ENCODE measurements at regions not wholly inside any gene's neighbourhood (a gene's known extent, or its start where the extent isn't known, plus 50 kb on each side); places are given as distances from the start of the nearest gene placed in this dataset.

DNA sequence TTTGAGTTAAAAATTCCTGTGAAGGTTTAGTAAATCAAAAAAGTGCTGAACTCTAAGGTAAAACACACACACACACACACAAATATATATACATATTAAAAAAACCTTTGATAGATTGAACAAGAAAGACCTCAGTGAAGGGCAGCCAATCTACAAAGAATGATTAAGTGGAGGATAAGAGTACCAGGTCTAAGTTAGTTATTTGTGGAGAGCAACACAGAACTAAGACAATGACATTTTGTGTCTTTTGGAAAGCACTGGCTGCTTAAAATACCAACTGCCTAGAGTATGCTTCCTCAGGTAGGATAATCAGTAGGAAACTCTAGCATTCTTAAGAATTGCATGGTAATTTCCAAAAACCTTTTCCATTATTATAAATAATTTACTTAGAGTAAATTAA lies 481.4 kb upstream of the SYT4 start:
- TF ChIP-seq, protein P1, sequence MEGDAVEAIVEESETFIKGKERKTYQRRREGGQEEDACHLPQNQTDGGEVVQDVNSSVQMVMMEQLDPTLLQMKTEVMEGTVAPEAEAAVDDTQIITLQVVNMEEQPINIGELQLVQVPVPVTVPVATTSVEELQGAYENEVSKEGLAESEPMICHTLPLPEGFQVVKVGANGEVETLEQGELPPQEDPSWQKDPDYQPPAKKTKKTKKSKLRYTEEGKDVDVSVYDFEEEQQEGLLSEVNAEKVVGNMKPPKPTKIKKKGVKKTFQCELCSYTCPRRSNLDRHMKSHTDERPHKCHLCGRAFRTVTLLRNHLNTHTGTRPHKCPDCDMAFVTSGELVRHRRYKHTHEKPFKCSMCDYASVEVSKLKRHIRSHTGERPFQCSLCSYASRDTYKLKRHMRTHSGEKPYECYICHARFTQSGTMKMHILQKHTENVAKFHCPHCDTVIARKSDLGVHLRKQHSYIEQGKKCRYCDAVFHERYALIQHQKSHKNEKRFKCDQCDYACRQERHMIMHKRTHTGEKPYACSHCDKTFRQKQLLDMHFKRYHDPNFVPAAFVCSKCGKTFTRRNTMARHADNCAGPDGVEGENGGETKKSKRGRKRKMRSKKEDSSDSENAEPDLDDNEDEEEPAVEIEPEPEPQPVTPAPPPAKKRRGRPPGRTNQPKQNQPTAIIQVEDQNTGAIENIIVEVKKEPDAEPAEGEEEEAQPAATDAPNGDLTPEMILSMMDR (IDR thresholded peaks at IDR 0.05; ENCODE audit: insufficient read depth, missing control alignments): no peak
- FAIRE-seq (no peak), DNase-seq (ENCODE audit: insufficient read length, low spot score) (no peak)

DNA sequence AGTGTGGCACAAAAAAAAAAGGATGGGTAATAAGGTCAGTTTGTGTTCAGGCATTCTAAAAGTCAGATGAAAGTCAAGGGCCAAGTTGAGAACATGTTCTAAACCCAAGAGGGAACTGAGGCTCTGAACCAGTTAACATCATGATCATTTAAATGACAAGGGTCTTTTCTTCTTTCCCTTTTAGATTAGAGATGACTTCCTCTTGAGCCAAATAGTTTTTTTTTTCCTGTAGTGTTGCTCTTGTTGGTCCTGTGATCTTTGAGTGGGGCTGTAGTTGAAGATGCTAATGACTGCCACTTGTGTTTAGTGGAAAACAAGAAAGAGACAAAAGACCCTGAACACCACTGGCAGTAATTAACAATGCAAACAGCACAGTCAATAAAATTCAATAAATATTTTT lies 482.7 kb upstream of the SYT4 start:
- FAIRE-seq (no peak), DNase-seq (ENCODE audit: insufficient read length, low spot score) (no peak)
- TF ChIP-seq, protein P1 (IDR thresholded peaks at IDR 0.05; ENCODE audit: insufficient read depth, missing control alignments): no peak

DNA sequence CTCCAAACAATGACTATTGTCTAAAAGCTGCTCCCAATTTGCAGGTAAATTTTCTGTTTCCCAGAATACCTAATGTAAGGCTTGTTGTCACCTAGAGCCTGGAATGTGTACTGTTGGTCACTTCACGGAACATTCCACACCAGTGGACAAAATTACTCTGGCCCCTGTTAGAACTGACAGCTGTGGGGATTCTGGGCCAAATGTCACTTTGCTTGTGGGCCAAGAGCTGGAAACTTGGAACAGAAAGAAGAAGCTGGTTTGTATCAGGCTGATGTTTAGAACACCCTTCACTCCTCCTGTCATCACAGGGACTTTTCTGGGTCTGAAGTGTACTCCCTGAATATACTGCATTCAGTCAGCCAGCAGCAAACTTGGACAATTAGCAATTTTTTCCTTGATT lies 495.6 kb upstream of the SYT4 start:
- no peak for FAIRE-seq
- TF ChIP-seq, protein P1 (IDR thresholded peaks at IDR 0.05; ENCODE audit: insufficient read depth, missing control alignments): no peak
- no peak for DNase-seq (ENCODE audit: insufficient read length, low spot score)

DNA sequence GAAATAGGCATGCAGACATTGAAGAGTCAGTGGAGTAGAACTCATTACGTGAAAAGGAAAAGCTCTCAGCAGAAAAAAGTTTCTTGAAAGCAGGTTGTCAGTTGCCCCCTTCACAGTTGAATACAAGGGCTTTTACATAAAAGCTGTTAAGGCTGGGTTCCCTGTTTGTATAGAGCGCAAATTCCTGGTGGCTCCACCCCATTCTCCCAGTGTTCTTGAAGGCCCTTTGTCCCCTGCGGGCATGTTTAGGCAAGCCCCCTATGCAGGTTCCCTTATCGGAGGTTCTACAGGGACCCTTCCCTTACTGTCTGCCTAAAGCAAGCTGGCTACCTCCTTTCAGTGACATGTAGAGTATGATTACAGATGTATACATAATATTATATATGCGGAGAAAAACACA lies 497.2 kb upstream of the SYT4 start:
- TF ChIP-seq, protein P1 (IDR thresholded peaks at IDR 0.05; ENCODE audit: insufficient read depth, missing control alignments): no peak
- no peak for DNase-seq (ENCODE audit: insufficient read length, low spot score)
- FAIRE-seq: no peak

DNA sequence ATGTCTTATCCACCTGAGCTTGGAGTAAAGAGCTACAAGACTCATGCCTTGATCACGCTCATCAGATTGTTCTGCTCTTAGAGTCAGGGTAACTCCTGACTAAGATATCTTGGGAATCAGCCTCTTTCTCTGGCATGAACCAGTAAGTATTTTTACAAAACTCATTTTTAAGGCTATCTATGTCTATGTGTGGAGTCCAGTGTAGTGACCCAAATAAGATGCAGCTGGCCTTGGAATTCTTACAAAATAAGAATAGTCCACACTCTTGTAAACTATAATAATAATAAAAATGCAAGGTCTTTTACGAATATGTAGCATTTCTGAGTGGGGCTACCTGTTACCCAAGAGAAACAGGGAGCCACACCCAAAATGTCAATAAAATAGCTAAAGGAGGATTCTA lies 498.3 kb upstream of the SYT4 start:
- FAIRE-seq: no peak
- TF ChIP-seq, protein P1 (IDR thresholded peaks at IDR 0.05; ENCODE audit: insufficient read depth, missing control alignments): no peak

DNA sequence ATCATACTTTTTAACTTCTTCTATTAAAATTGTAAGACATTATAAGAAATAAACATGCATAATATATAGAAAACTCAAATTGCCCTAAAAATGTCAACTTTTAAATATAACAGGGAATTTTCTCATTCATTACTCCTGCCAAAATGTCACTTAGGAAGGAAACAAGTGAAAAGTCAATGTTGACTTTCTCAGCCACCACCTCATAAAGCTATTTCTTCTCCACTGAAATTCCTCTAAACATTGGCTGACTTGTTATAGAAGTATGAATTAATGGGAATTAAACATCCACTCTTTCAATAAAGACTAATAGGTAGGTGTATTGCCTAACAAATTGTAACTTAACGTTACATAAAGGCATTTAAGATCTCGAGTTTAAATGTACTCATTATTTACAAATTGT lies 499.7 kb upstream of the SYT4 start:
- DNase-seq (ENCODE audit: insufficient read length, low spot score) (no peak), FAIRE-seq (no peak)
- TF ChIP-seq, protein P1 (IDR thresholded peaks at IDR 0.05; ENCODE audit: insufficient read depth, missing control alignments): no peak

More for the DNA sequence above, 498.3 kb upstream of the SYT4 start:
- no peak for DNase-seq (ENCODE audit: insufficient read length, low spot score)

DNA sequence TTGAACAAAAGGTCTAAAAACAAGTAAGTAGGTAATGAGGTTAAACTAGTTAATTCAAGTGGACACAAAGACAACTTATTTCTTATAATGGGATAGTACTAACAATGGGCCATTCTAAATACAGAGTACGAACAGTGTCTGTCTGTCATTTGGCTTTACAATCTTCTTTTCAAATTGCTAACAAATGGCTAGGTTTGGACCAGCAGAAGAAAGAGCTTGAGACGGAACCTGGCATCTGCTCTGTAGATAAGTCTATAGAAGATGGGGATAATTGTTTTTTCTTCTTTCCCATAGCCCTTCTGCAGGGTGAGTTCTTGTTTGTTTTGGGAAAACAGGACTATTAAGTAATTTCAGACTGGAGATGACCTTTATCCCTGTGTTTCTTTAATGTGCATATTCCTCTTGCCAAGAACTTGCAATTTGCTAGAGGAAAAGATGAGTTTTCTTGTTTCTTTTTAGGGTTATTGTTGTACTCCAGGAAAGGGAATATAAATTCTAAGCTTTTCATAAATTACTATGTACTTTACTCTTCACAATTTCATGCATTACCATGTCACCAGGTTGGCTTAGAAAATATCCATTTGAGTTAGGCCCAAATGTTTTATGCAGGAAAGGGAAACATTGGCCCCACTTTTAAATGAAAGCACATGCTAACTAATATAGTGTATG lies 500.5 kb upstream of the SYT4 start:
- TF ChIP-seq, protein P1 (IDR thresholded peaks at IDR 0.05; ENCODE audit: insufficient read depth, missing control alignments): no peak
- no peak for DNase-seq (ENCODE audit: insufficient read length, low spot score)
- no peak for FAIRE-seq

Data from D721Med (cell line).